Fibroblast of lung (primary cell): ENCODE measurements at regions not wholly inside any gene's neighbourhood (a gene's known extent, or its start where the extent isn't known, plus 50 kb on each side); places are given as distances from the start of the nearest gene placed in this dataset.

Source experiments
- DNase-seq, 2 donors: peaks; one replicate each; pipeline versions ENCODE4 v3.0.0 to v3.0.0-alpha.2; 2010; ENCODE audit warnings: low read depth in 2 of 2
- H2AFZ ChIP-seq: 2 replicates; pipeline ENCODE4 v1.5.1; 2012; ENCODE audit warnings: low read length, control low read depth, inconsistent platforms
- H3K27ac ChIP-seq: 2 replicates; pipeline ENCODE4 v1.5.1; 2011; ENCODE audit warnings: low read length, control low read depth; ENCODE audit not compliant: insufficient read depth
- H3K27me3 ChIP-seq: 2 replicates; pipeline ENCODE4 v1.5.1; 2011; ENCODE audit warnings: mild to moderate bottlenecking, low read length; ENCODE audit not compliant: control insufficient read depth, insufficient read depth
- H3K36me3 ChIP-seq: 2 replicates; pipeline ENCODE4 v1.5.1; 2011; ENCODE audit warnings: low read length; ENCODE audit not compliant: control insufficient read depth, insufficient read depth
- H3K4me1 ChIP-seq: 2 replicates; pipeline ENCODE4 v1.5.1; 2011; ENCODE audit warnings: low read length; ENCODE audit not compliant: control insufficient read depth, insufficient read depth; ENCODE audit errors: extremely low read depth
- H3K4me2 ChIP-seq: 2 replicates; pipeline ENCODE4 v1.5.1; 2011; ENCODE audit warnings: low read length, control low read depth; ENCODE audit not compliant: insufficient read depth; ENCODE audit errors: extremely low read depth
- H3K4me3 ChIP-seq, 4 experiments: fragments of 200-600 bp in 1 of 4; sonication (generic) in 1 of 4; replicated peaks in 1 of 4; 2 replicates each; pipeline ENCODE4 v1.5.1; 2011 to 2016; ENCODE audit warnings: low read length in 4 of 4, low read depth in 3 of 4, mild to moderate bottlenecking in 3 of 4, control low read depth in 2 of 4, inconsistent platforms in 1 of 4, mixed read lengths in 1 of 4; ENCODE audit not compliant: insufficient read depth in 1 of 4; ENCODE audit errors: control extremely low read depth in 1 of 4
- H3K79me2 ChIP-seq: 2 replicates; pipeline ENCODE4 v1.5.1; 2012; ENCODE audit warnings: mild to moderate bottlenecking, low read length, inconsistent platforms; ENCODE audit not compliant: control insufficient read depth, insufficient read depth
- H3K9ac ChIP-seq: 2 replicates; pipeline ENCODE4 v1.5.1; 2011; ENCODE audit warnings: mild to moderate bottlenecking, low read length, control low read depth; ENCODE audit not compliant: insufficient read depth
- H3K9me3 ChIP-seq: 2 replicates; pipeline ENCODE4 v1.5.1; 2012; ENCODE audit warnings: low read depth, low read length; ENCODE audit not compliant: control insufficient read depth, insufficient read depth
- H4K20me1 ChIP-seq: 2 replicates; pipeline ENCODE4 v1.5.1; 2011; ENCODE audit warnings: low read length; ENCODE audit not compliant: control insufficient read depth, insufficient read depth; ENCODE audit errors: extremely low read depth
- CTCF ChIP-seq, 2 donors: IDR thresholded peaks in 1 of 2; conservative IDR thresholded peaks in 1 of 2; 1 replicate in 1 of 2; 2 replicates in 1 of 2; pipeline ENCODE4 v1.5.1; 2011 to 2012; ENCODE audit warnings: low read length in 2 of 2, control low read depth in 1 of 2, inconsistent platforms in 1 of 2, low read depth in 1 of 2, mild to moderate bottlenecking in 1 of 2
- EZH2 ChIP-seq: IDR thresholded peaks from 2 replicates; pipeline ENCODE4 v1.5.1; 2012; ENCODE audit warnings: low read length, control low read depth, mild to moderate bottlenecking; ENCODE audit errors: missing control alignments

GRCh38 chr3:165507060-165507459 lies 310.9 kb upstream of the SLITRK3 start:
- H3K9ac ChIP-seq, result no peak overlapping the region
- H3K27ac ChIP-seq, result no peak overlapping the region
- H3K27me3 ChIP-seq, result no peaks in the 10 kb centered on the region
- no peak overlapping the region for H3K4me3 ChIP-seq
- H3K4me2 ChIP-seq, result no peak overlapping the region
- no peaks in the 10 kb centered on the region for H4K20me1 ChIP-seq
- H3K79me2 ChIP-seq, result no peaks in the 10 kb centered on the region
- no peaks in the 10 kb centered on the region for H3K4me1 ChIP-seq
- no peak for DNase-seq
- no peak for TF ChIP-seq CTCF (conservative IDR thresholded peaks at IDR 0.05 in 1 of 2, IDR thresholded peaks at IDR 0.05 in 1 of 2; ENCODE audit: low read depth in 1 of 2, low read length in 2 of 2)
- TF ChIP-seq EZH2, result no peak
- no peak overlapping the region for H2AFZ ChIP-seq
- H3K9me3 ChIP-seq, result no peaks in the 10 kb centered on the region
- H3K36me3 ChIP-seq, result no peaks in the 10 kb centered on the region

GRCh38 chr3:165505657-165506056 lies 309.5 kb upstream of the SLITRK3 start:
- no peaks in the 10 kb centered on the region for H3K79me2 ChIP-seq
- H3K4me1 ChIP-seq, result no peaks in the 10 kb centered on the region
- no peaks in the 10 kb centered on the region for H3K36me3 ChIP-seq
- no peaks in the 10 kb centered on the region for H3K27me3 ChIP-seq
- no peaks in the 10 kb centered on the region for H4K20me1 ChIP-seq
- H3K4me2 ChIP-seq, result no peak overlapping the region
- no peak overlapping the region for H2AFZ ChIP-seq
- H3K9me3 ChIP-seq, result no peaks in the 10 kb centered on the region
- DNase-seq, result no peak
- H3K4me3 ChIP-seq, result no peak overlapping the region
- no peak overlapping the region for H3K9ac ChIP-seq
- no peak for TF ChIP-seq EZH2
- no peak for TF ChIP-seq CTCF (conservative IDR thresholded peaks at IDR 0.05 in 1 of 2, IDR thresholded peaks at IDR 0.05 in 1 of 2; ENCODE audit: low read depth in 1 of 2, low read length in 2 of 2)
- H3K27ac ChIP-seq, result no peak overlapping the region

- Histone ChIP-seq H3K79me2 (no peaks in the 10 kb centered on the region), H3K4me1 (no peaks in the 10 kb centered on the region), H3K4me3 (no peak overlapping the region), H4K20me1 (no peaks in the 10 kb centered on the region), H3K27ac (no peak overlapping the region), H3K9me3 (no peaks in the 10 kb centered on the region), H3K36me3 (no peaks in the 10 kb centered on the region), H3K4me2 (no peak overlapping the region), H3K27me3 (no peaks in the 10 kb centered on the region), H2AFZ (no peak overlapping the region), H3K9ac (no peak overlapping the region)
- DNase-seq, result no peak
- TF ChIP-seq EZH2 (no peak), CTCF (conservative IDR thresholded peaks at IDR 0.05 in 1 of 2, IDR thresholded peaks at IDR 0.05 in 1 of 2; ENCODE audit: low read depth in 1 of 2, low read length in 2 of 2) (no peak)
These were observed 308.4 kb upstream of the SLITRK3 start for GRCh38 chr3:165504554-165504953.
